ENCODE measurements at regions not wholly inside any gene's neighbourhood (a gene's known extent, or its start where the extent isn't known, plus 50 kb on each side); places are given as distances from the start of the nearest gene placed in this dataset.

- TF ChIP-seq CTCF (IDR thresholded peaks at IDR 0.05), result no peak
- TF ChIP-seq POLR2AphosphoS5 (IDR thresholded peaks at IDR 0.05), result no peak
- TF ChIP-seq POLR2A (IDR thresholded peaks at IDR 0.05; ENCODE audit: low read depth), result no peak
Observed at GRCh38 chr4:107219681-107220080, 183.6 kb upstream of the DKK2 start.
